Right lung (tissue), 2 donors: ENCODE measurements at regions not wholly inside any gene's neighbourhood (a gene's known extent, or its start where the extent isn't known, plus 50 kb on each side); places are given as distances from the start of the nearest gene placed in this dataset.
"Not testable (repeated sequence)": the region's sequence is repeated elsewhere in the genome, so short reads cannot be mapped to it uniquely, and the experiment has no call there.

Source experiments
- DNase-seq, 2 donors: peaks; one replicate each; pipeline ENCODE4 v3.0.0-alpha.2; 2013

DNA sequence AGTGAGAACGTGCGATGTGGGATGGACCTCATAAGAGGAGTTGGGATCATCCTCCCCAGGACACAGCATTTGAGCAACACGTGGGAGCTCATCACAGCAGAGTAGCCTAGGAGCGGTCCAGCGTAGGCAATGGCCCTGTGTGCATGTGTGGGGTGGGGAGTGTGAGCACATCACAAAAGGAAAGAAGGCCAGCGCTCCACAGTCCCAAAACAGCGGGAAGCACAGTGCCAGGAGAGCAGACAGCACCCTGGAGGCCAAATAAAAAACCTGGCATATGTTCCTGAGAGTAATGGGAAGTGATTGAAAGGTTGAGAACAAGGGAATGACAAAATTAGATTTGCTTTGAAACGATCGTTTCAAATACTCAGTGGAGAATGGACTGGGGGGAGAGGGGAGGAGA is 226.0 kb downstream of the C7orf25 start:
- no peak for DNase-seq

DNA sequence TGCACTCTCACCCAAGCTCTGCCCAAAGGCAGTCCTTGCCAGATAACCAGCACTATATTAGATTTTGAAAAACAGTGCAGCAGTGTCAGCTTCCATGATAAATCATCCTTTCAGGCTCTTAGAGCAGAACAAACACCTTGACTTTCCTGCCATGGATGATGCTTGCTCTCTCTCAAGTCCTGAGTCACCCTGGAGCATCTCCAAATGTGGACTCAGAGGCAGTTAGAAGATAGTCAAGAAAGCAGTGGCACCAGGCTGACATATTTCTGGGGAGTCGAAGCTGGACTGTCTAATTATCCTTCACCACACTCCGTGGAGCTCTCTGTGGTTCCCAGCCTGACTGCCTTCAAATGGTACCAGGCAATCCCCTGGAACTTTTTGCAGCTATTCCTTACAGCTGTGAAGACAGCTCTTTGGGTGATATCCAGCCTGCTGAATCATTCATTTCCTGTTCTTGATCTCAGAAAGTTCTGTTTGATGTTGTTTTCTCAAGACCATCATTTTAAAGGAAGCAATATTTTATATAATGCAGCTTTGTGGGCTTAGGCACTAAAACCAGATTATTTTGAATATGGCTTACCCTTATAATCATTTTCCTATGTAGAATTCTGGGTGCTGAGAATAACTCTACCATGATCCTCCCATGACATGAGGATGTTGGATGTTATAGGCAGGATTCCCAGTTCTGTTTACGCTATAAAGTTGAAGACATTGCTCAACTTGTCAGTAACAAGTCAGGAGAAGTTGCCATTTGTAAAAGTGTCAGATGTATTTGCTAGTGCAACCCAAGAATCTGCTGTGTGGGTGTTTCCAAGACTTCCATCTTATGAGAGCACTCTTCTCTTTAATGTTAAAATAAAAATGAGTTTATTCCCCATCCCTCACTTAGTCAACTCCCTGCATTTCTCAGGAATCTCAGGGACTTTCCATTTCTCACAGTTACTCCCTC is 233.8 kb downstream of the C7orf25 start:
- DNase-seq, result no peak

GRCh38 chr7:42674541-42674940 is 237.3 kb downstream of the C7orf25 start:
- no peak for DNase-seq

DNA sequence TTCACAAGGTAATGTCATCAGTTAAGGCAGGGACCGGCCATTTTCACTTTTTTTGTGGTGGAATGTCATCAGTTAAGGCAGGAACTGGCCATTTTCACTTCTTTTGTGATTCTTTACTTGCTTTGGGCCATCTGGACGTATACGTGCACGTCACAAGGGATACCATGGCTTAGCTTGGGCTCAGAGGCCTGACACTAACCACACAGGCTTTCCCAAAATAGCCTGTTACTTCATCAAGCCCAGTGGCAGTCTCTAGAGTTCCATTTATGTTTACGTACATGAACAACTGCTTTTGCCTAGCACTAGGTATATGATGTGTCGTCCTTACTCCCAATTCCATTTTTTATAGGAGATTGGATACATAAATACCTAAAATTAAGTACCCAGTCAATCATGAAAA is 237.9 kb downstream of the C7orf25 start:
- no peak for DNase-seq

- no peak for DNase-seq
These were observed 239.4 kb downstream of the C7orf25 start for GRCh38 chr7:42672339-42672999.

DNA sequence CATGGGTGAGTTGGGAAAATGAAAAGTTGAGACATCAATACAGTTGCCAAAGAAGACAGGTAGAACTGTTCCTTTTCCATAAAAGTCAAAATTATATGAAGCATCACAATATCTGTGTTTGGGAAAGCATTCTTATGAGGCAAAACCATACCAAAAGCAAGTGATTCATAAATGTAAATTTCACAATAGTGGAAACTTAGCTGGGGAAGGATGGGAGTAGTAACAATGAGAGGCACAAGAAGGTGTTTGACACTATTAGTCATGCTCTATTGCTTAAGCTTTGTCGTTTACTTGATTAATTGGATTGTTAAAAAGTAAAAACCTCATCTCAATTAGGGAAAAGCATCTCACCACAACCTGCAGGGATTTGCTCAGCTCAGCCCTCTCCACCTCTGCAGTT is 240.2 kb downstream of the C7orf25 start:
- DNase-seq, result no peak

GRCh38 chr7:42666994-42667393 is 244.9 kb downstream of the C7orf25 start:
- no peak for DNase-seq

- no peak for DNase-seq
These were observed 249.0 kb downstream of the C7orf25 start for GRCh38 chr7:42662862-42663261.

DNA sequence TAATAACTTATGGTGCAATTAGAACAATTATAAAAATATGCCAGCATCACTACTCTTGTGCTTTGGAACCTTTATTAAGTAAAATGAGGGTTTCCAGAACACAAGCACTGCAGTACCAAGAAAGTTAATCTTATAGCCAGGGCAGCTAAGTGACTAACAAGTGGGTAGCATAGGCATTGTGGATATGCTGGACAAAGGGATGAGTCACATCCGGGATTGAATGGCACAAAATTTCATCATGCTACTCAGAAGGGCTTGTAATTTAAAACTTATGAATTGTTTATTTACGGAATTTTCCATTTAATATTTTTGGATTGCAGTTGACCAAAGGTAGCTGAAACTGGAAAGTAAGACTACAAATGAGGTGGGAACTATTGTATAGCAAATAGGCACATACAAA is 250.6 kb downstream of the C7orf25 start:
- no peak for DNase-seq

GRCh38 chr7:42650701-42651100 is 261.2 kb downstream of the C7orf25 start:
- DNase-seq, result no peak

DNA sequence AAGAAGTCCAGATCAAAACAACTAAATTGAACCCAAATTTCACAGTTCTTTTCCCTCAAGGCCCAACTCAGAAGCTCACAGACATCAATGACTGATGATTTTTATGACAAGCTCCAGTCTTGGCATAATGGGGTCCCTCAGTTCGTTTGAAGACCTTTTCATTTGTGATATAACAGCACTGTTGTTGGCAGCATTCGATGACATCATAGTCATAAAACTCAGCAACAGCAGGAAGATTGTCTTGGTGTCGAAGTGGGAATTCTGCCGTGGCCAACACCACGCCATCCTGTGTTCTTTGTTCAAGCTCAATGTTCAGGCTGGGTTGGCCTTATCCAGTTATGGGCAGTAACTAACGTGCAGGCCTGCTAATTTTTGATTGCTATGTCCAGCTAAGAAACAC is 261.7 kb downstream of the C7orf25 start:
- no peak for DNase-seq

GRCh38 chr7:42645906-42646305 is 266.0 kb downstream of the C7orf25 start:
- no peak for DNase-seq

- DNase-seq, result no peak
These were observed 269.2 kb downstream of the C7orf25 start for GRCh38 chr7:42642699-42643098.

- no peak for DNase-seq
These were observed 271.9 kb downstream of the C7orf25 start for GRCh38 chr7:42639930-42640329.

DNA sequence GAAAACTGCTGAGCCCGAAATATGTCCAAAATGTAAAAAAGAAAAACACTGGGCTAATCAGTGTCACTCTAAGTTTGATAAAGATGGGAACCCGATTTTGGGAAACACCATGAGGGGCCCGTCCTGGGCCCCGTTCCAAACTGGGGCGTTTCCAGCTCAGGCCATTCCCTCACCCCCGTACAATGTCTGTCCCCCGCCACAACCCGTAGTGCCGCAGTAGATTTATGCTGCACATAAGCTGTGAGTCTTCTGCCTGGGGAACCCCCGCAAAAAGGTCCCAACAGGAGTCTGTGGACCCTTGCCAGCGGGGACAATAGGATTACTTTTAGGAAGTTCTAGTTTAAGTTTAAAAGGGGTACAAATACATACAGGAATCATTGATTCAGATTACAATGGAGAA is 275.5 kb downstream of the C7orf25 start:
- DNase-seq, result not testable (repeated sequence)

- DNase-seq, result no peak
These were observed 283.8 kb downstream of the C7orf25 start for GRCh38 chr7:42628054-42628453.

GRCh38 chr7:42627626-42628025 is 284.2 kb downstream of the C7orf25 start:
- no peak for DNase-seq

DNA sequence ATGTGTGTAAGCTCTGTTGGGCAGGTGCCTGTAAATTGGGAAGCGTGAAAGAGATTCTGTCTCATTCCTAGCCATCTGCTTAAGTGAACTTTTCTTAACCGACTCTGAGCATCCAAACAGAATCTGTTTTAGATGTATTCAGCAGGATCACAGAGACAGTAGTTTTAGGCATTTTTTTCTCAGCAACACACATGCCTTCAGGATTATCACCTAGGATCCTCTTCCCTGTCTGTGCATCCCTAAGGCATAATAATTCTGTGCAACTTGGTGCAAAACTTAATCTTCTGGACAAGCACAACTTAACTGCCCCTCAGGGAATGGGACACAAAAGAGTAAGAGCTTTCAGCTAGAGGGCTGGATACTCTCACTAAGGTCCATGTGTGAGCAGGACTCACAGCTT is 284.8 kb downstream of the C7orf25 start:
- no peak for DNase-seq

DNA sequence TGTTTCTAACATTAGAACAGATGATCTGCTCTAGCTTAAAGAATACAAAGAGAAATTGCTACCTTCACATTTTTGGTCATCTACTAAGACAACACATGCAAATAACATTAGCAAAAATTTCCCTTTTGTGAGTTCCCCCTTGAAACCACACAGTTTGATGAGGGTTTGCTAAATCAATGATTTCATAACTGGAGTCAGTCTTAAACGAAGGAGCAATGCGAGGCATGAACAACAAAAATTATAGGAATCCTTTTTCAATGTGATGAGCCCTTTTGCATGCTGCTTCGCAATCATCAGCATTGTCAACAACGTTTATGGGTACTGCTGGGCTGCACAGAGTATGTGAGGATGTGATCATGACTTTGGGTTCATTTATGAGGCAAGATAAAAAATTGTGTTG is 286.4 kb downstream of the C7orf25 start:
- no peak for DNase-seq

DNA sequence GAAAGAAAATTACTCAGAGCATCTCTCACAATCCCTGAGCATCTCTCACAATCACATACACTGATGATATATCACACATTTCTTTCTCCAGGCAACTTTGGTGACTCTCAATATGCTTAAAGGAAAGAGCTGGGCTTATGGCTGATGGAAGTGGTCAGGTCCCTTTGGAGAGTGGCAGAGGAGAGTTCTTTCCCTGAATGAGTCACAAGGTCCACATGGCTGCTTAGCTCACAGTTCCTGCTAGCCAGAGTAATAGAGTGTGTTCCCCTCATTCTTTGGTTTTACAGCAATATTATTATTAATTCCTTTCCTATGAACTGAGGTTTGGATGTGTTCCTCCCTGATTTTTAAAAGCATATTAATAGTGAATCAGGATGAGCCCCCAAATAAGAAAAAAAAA is 287.4 kb downstream of the C7orf25 start:
- no peak for DNase-seq

GRCh38 chr7:42621543-42622219 is 290.2 kb downstream of the C7orf25 start:
- no peak for DNase-seq

DNA sequence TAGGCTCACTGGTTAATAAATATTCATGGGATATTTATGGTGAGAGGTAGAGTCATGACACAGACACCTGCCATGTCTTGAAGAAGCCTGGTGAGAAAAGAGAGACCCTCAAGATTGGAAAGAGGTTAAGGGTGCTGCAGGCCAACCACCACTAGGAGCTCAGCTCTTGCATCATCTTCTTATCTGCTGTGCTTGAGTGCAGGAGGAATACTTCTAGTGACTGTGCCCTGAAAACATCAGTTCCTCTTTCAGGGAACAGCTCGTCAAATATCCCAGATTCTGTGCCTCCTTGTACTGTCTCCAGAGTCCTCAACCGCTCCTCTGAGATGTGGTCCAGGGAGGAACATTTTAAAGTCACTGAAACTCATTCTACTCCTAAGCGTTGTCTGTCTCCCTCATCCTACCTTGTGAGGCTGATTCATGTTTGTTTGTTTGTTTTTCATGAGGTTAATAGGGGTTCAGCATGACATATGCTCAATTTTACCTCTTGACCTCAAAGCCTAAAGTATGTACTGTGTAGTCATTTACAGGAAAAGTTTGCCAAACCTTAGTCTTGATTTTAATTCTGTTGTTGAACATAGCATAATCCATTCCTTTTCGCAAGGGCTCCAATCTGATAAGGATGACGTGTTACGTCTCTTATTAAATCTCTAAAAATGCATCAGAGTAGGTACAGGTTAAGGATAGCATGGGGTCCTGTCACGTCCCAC is 293.1 kb downstream of the C7orf25 start:
- DNase-seq, result no peak
